A549 (cell line): ENCODE measurements at regions not wholly inside any gene's neighbourhood (a gene's known extent, or its start where the extent isn't known, plus 50 kb on each side); places are given as distances from the start of the nearest gene placed in this dataset.
A peak's percentile ranks its signal among the peaks of the same experiment; 100 is the strongest.

ENCODE experiments used
- ATAC-seq, 2 experiments: fragments of 200-7000 bp in 1 of 2; fragments of >200 bp in 1 of 2; cut with Nextera tagmentation in 1 of 2; cut with Tn5 transposase in 1 of 2; 3 replicates each; pipeline versions ENCODE4 v1.8.0 to v1.9.1; 2018 to 2020; ENCODE audit warnings: mild to moderate bottlenecking in 1 of 2, moderate library complexity in 1 of 2
- CTCF ChIA-PET: fragments of 300-600 bp; sonication (Branson Sonifier 250); formaldehyde crosslinking; extraction: SDS; loops from one replicate; lab custom pipeline; 2021; ENCODE audit warnings: antibody characterized with exemption, inconsistent platforms; lab: Yijun Ruan, JAX
- POLR2A ChIA-PET: fragments of 350-600 bp; formaldehyde crosslinking; extraction: SDS; loops from one replicate; lab custom pipeline; 2021; ENCODE audit warnings: antibody characterized with exemption, inconsistent platforms; lab: Yijun Ruan, JAX
- DNase-seq, 2 experiments: peaks; one replicate each; pipeline versions ENCODE4 v3.0.0 to v3.0.0-alpha.2; 2011 to 2016; ENCODE audit warnings: low read depth in 1 of 2, low spot score in 1 of 2
- FAIRE-seq: peaks from 2 replicates; lab custom pipeline; 2011; peaks lifted over from hg19 to GRCh38; lab: Jason Lieb, UNC
- H3K27ac ChIP-seq, 2 experiments: fragments of >200 bp; sonication (Bioruptor Twin); formaldehyde crosslinking; 3 replicates each; pipeline ENCODE4 v1.5.1; 2016 to 2017
- H3K4me1 ChIP-seq: fragments of >200 bp; sonication (Bioruptor Twin); formaldehyde crosslinking; 3 replicates; pipeline ENCODE4 v1.6.1; 2016
- H3K4me2 ChIP-seq: fragments of >200 bp; sonication (Bioruptor Twin); formaldehyde crosslinking; 3 replicates; pipeline ENCODE4 v1.6.1; 2016
- H3K4me3 ChIP-seq: fragments of >200 bp; sonication (Bioruptor Twin); formaldehyde crosslinking; 3 replicates; pipeline ENCODE4 v1.5.1; 2016
- H3K9me3 ChIP-seq: fragments of >200 bp; sonication (Bioruptor Twin); formaldehyde crosslinking; 3 replicates; pipeline ENCODE4 v1.6.1; 2016
- CHD4 ChIP-seq: fragments of 200-600 bp; sonication (generic); IDR thresholded peaks from 2 replicates; pipeline ENCODE4 v1.6.1; 2016; ENCODE audit warnings: antibody characterized with exemption, mild to moderate bottlenecking, borderline replicate concordance
- E2F6 ChIP-seq: IDR thresholded peaks from 2 replicates; pipeline ENCODE4 v1.6.1; 2012; ENCODE audit warnings: low read depth, borderline replicate concordance
- EHF ChIP-seq: fragments of 250-450 bp; sonication (Bioruptor Pico); IDR thresholded peaks from 2 replicates; pipeline ENCODE4 v1.5.0; 2020; ENCODE audit warnings: mild to moderate bottlenecking
- EHMT2 ChIP-seq: fragments of 200-600 bp; sonication (generic); IDR thresholded peaks from 2 replicates; pipeline ENCODE4 v1.6.1; 2016; ENCODE audit warnings: antibody characterized with exemption, low read depth, mild to moderate bottlenecking, moderate library complexity
- ESRRA ChIP-seq: fragments of 150-350 bp; IDR thresholded peaks from 2 replicates; pipeline ENCODE4 v1.6.1; 2014; ENCODE audit warnings: mild to moderate bottlenecking, low read length, borderline replicate concordance
- FOSL2 ChIP-seq, 2 experiments: fragments of 450-650 bp in 1 of 2; fragments of >200 bp in 1 of 2; sonication (Bioruptor Twin) in 1 of 2; formaldehyde crosslinking; IDR thresholded peaks; 2 replicates each; pipeline versions ENCODE4 v1.5.0 to v1.6.1; 2016 to 2020; ENCODE audit warnings: mild to moderate bottlenecking in 1 of 2, moderate library complexity in 1 of 2
- FOXS1 ChIP-seq: fragments of 250-450 bp; sonication (Bioruptor Pico); IDR thresholded peaks from 2 replicates; pipeline ENCODE4 v1.5.0; 2020; ENCODE audit warnings: mild to moderate bottlenecking, moderate library complexity
- HDAC2 ChIP-seq: fragments of 200-600 bp; sonication (generic); IDR thresholded peaks from 2 replicates; pipeline ENCODE4 v1.6.1; 2016
- HES2 ChIP-seq: fragments of >200 bp; sonication (Bioruptor Twin); formaldehyde crosslinking; IDR thresholded peaks from 2 replicates; pipeline ENCODE4 v1.6.1; 2016
- HMGXB4 ChIP-seq: fragments of 250-450 bp; sonication (Bioruptor Pico); IDR thresholded peaks from 2 replicates; pipeline ENCODE4 v1.5.0; 2021; ENCODE audit warnings: mild to moderate bottlenecking, moderate library complexity, borderline replicate concordance
- HOXA7 ChIP-seq: fragments of 250-450 bp; sonication (Bioruptor Pico); IDR thresholded peaks from 2 replicates; pipeline ENCODE4 v1.5.0; 2020; ENCODE audit warnings: mild to moderate bottlenecking, moderate library complexity
- HOXB13 ChIP-seq: fragments of 250-450 bp; sonication (Bioruptor Pico); IDR thresholded peaks from 2 replicates; pipeline ENCODE4 v1.5.0; 2020; ENCODE audit warnings: low read depth, mild to moderate bottlenecking, moderate library complexity
- KDM1A ChIP-seq: fragments of 200-600 bp; sonication (generic); IDR thresholded peaks from 2 replicates; pipeline ENCODE4 v1.6.1; 2016; ENCODE audit warnings: low read depth, mild to moderate bottlenecking
- KDM5A ChIP-seq: fragments of 200-600 bp; sonication (generic); IDR thresholded peaks from 2 replicates; pipeline ENCODE4 v1.6.1; 2016; ENCODE audit warnings: antibody characterized with exemption, mild to moderate bottlenecking
- NFE2L2 ChIP-seq: fragments of 150-350 bp; conservative IDR thresholded peaks from 2 replicates; pipeline ENCODE4 v1.6.1; 2014; ENCODE audit warnings: low read length
- NPAS2 ChIP-seq: fragments of 250-450 bp; sonication (Bioruptor Pico); IDR thresholded peaks from 2 replicates; pipeline ENCODE4 v1.8.0; 2022; ENCODE audit warnings: mild to moderate bottlenecking, moderate library complexity, borderline replicate concordance
- POLR2A ChIP-seq: IDR thresholded peaks from 2 replicates; pipeline ENCODE4 v1.6.1; 2012; ENCODE audit warnings: mild to moderate bottlenecking, low read length
- POLR2AphosphoS2 ChIP-seq: conservative IDR thresholded peaks from 2 replicates; pipeline ENCODE4 v1.6.1; 2012; ENCODE audit warnings: low read length, improper control_type of control experiment, inconsistent platforms
- RARB ChIP-seq: fragments of 250-450 bp; sonication (Bioruptor Pico); IDR thresholded peaks from 2 replicates; pipeline ENCODE4 v1.8.0; 2021; ENCODE audit warnings: mild to moderate bottlenecking, moderate library complexity
- REST ChIP-seq: fragments of 200-600 bp; sonication (generic); IDR thresholded peaks from 2 replicates; pipeline ENCODE4 v1.6.1; 2016; ENCODE audit warnings: antibody characterized with exemption, mild to moderate bottlenecking, moderate library complexity
- SMC3 ChIP-seq: fragments of >200 bp; sonication (Bioruptor Twin); formaldehyde crosslinking; IDR thresholded peaks from 3 replicates; pipeline ENCODE4 v1.6.1; 2018; ENCODE audit warnings: inconsistent platforms
- SREBF2 ChIP-seq: fragments of 450-650 bp; IDR thresholded peaks from 2 replicates; pipeline ENCODE4 v1.6.1; 2014; ENCODE audit warnings: mild to moderate bottlenecking, moderate library complexity
- TFCP2L1 ChIP-seq: fragments of 250-450 bp; sonication (Bioruptor Pico); IDR thresholded peaks from 2 replicates; pipeline ENCODE4 v1.5.0; 2021; ENCODE audit warnings: mild to moderate bottlenecking
- TP53 ChIP-seq: fragments of 250-450 bp; sonication (Bioruptor Pico); IDR thresholded peaks from 2 replicates; pipeline ENCODE4 v1.5.0; 2021; ENCODE audit warnings: mild to moderate bottlenecking, moderate library complexity
- USF2 ChIP-seq: fragments of 450-650 bp; IDR thresholded peaks from 2 replicates; pipeline ENCODE4 v1.6.1; 2014; ENCODE audit warnings: antibody characterized with exemption
- ZFP36 ChIP-seq: fragments of 450-650 bp; IDR thresholded peaks from 2 replicates; pipeline ENCODE4 v1.6.1; 2014; ENCODE audit warnings: borderline replicate concordance; ENCODE audit not compliant: partially characterized antibody
- ZNF302 ChIP-seq: fragments of 250-450 bp; sonication (Bioruptor Pico); IDR thresholded peaks from 2 replicates; pipeline ENCODE4 v1.9.0; 2021; ENCODE audit warnings: inconsistent platforms, mild to moderate bottlenecking, moderate library complexity
- WGBS: methylation state at CpG from one replicate; pipeline ENCODE4 v1.1.6; 2017; ENCODE audit errors: missing lambda C conversion rate; 5-methylcytosine and 5-hydroxymethylcytosine counted together

- Histone ChIP-seq H3K4me1 (peaks cover 15% of the 10 kb centered on the region), H3K4me2 (no peak overlapping the region), H3K4me3 (no peak overlapping the region), H3K27ac (no peak overlapping the region), H3K9me3 (no peaks in the 10 kb centered on the region)
- no peak for FAIRE-seq
- ATAC-seq = no peak
- no peak for DNase-seq
- ChIA-PET POLR2A (no interaction called here), CTCF (no interaction called here)
- TF ChIP-seq POLR2A = no peak
- no peak for TF ChIP-seq TFCP2L1 (CRISPR knock-in tag)
- no peak for TF ChIP-seq TP53 (CRISPR knock-in tag)
- no peak for TF ChIP-seq HES2
- no peak for TF ChIP-seq FOXS1 (CRISPR knock-in tag)
- no peak for TF ChIP-seq ZNF302 (CRISPR knock-in tag)
- 98% methylated on average over 3 of the region's 3 CpGs for WGBS
Measured at GRCh38 chr6:15025446-15025845, 220.4 kb upstream of the JARID2 start.

- no peak overlapping the region for H3K4me3 ChIP-seq
- H3K4me1 ChIP-seq = peaks cover 15% of the 10 kb centered on the region
- peak overlapping the region; percentile 53 for H3K4me2 ChIP-seq
- H3K9me3 ChIP-seq = no peaks in the 10 kb centered on the region
- TF ChIP-seq HOXA7 = no peak
- TF ChIP-seq HES2 = no peak
- no peak for TF ChIP-seq USF2
- TF ChIP-seq E2F6 = no peak
- no peak for TF ChIP-seq EHMT2
- no peak for TF ChIP-seq HMGXB4 (CRISPR knock-in tag)
- no peak for TF ChIP-seq SREBF2
- TF ChIP-seq NPAS2 (CRISPR knock-in tag) = no peak
- no peak for TF ChIP-seq HDAC2
- TF ChIP-seq EHF (CRISPR knock-in tag) = no peak
- TF ChIP-seq ESRRA = no peak
- TF ChIP-seq SMC3 = no peak
- WGBS = 11% methylated on average over 6 of the region's 6 CpGs
- H3K27ac ChIP-seq = peak overlapping the region; percentile 38 to 73; a peak in 4 of 6 replicates
- FAIRE-seq (no peak), ATAC-seq (peak; percentile 99), DNase-seq (peak; percentile 29 to 82)
- POLR2A ChIA-PET = no interaction called here
- CTCF ChIA-PET = interaction anchor here (0.6 kb wide), 1 partner anchor 164 kb away, joined by 3 read pairs; no protein-coding TSS in a partner anchor
Measured at GRCh38 chr6:15026832-15027231, 219.0 kb upstream of the JARID2 start.

GRCh38 chr6:15027472-15027871, 218.4 kb upstream of the JARID2 start:
- WGBS = 77% methylated on average over 2 of the region's 2 CpGs
- no peak for DNase-seq
- Histone ChIP-seq H3K4me3 (no peak overlapping the region), H3K9me3 (no peaks in the 10 kb centered on the region), H3K27ac (peak overlapping the region; percentile 38 to 73; a peak in 4 of 6 replicates), H3K4me2 (peak overlapping the region; percentile 53), H3K4me1 (peaks cover 12% of the 10 kb centered on the region; the same call in 2 of the 3 replicates)
- peak in 1 of 2 experiments; percentile 17; a peak in 1 of 6 replicates for ATAC-seq
- FAIRE-seq = no peak
- ChIA-PET CTCF (interaction anchor here (0.6 kb wide), 1 partner anchor 165 kb away, joined by 3 read pairs; no protein-coding TSS in a partner anchor), POLR2A (no interaction called here)
- no peak for TF ChIP-seq POLR2AphosphoS2
- TF ChIP-seq HES2 = no peak
- TF ChIP-seq KDM5A = no peak
- TF ChIP-seq NFE2L2 = no peak
- TF ChIP-seq RARB (CRISPR knock-in tag) = no peak
- no peak for TF ChIP-seq HOXB13 (CRISPR knock-in tag)
- TF ChIP-seq SREBF2 = no peak
- no peak for TF ChIP-seq REST
- TF ChIP-seq ZFP36 = no peak
- no peak for TF ChIP-seq HDAC2
- TF ChIP-seq EHMT2 = no peak
- TF ChIP-seq FOSL2 (IDR thresholded peaks at IDR 0.05) = no peak
- no peak for TF ChIP-seq FOSL2 (CRISPR knock-in tag; IDR thresholded peaks at IDR 0.05)
- no peak for TF ChIP-seq KDM1A
- TF ChIP-seq CHD4 = no peak
